ENCODE measurements at regions not wholly inside any gene's neighbourhood (a gene's known extent, or its start where the extent isn't known, plus 50 kb on each side); places are given as distances from the start of the nearest gene placed in this dataset.

GRCh38 chr11:27786864-27787263 is 86.6 kb upstream of the BDNF start (continued):
- TF ChIP-seq NANOG (IDR thresholded peaks at IDR 0.05; ENCODE audit: insufficient read depth, low read depth, low read length, poor library complexity, severe bottlenecking): no peak
- no peak for TF ChIP-seq EP300 (IDR thresholded peaks at IDR 0.05; ENCODE audit: borderline replicate concordance in 1 of 2, low read depth in 2 of 2, low read length in 2 of 2)
